GM12873 (cell line): ENCODE measurements at regions not wholly inside any gene's neighbourhood (a gene's known extent, or its start where the extent isn't known, plus 50 kb on each side); places are given as distances from the start of the nearest gene placed in this dataset.

Source experiments
- CTCF ChIP-seq: IDR thresholded peaks from 2 replicates; pipeline ENCODE4 v1.5.1; 2012; ENCODE audit warnings: low read depth, mild to moderate bottlenecking, moderate library complexity, low read length, control low read depth; ENCODE audit not compliant: insufficient read depth; ENCODE audit errors: missing control alignments

- TF ChIP-seq CTCF: no peak
These were observed 109.0 kb upstream of the AADAT start for GRCh38 chr4:170198747-170199146.

GRCh38 chr4:170193496-170193895 lies 103.7 kb upstream of the AADAT start:
- TF ChIP-seq CTCF: no peak

DNA sequence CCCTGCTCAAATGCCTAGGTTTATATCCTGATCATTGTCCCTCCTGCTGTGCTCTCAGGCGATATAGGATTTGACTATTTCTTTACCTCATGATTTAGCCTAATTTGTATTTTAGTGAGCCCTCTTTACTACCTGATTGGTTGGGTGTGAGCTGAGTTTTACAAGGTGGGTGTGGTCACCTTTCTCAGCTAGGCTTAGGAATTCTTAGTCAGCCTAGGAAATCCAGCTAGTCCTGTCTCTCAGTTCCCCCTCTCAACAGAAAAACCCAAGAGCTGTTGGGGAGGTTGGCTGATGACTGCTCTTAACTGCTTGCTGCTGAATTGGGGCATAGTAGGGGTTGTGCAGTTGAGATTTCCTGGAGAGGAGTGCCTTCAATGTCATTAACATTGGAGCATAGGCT lies 100.5 kb upstream of the AADAT start:
- no peak for TF ChIP-seq CTCF

GRCh38 chr4:170170861-170171260 lies 81.1 kb upstream of the AADAT start:
- TF ChIP-seq CTCF: no peak

GRCh38 chr4:170169699-170170098 lies 79.9 kb upstream of the AADAT start:
- TF ChIP-seq CTCF: no peak

DNA sequence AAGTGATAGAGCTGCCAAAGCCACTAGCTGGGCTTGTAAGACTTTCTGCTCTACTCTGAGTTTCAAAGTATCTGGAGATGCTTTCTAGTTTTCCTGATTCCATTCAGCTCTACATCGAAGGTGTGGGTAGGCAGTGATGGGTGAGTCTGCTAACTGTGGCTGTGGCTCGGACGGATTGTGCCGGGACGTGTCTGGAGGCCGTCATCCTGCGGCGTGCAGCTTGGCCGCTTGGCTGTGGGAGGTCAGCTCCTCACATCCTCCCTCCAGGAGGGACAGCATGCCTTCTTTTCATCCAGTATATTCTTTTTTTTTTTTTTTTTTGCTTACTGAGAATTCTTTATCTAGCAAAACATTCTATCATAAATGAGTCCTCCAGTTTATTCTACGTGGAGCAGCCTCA lies 77.9 kb upstream of the AADAT start:
- no peak for TF ChIP-seq CTCF

DNA sequence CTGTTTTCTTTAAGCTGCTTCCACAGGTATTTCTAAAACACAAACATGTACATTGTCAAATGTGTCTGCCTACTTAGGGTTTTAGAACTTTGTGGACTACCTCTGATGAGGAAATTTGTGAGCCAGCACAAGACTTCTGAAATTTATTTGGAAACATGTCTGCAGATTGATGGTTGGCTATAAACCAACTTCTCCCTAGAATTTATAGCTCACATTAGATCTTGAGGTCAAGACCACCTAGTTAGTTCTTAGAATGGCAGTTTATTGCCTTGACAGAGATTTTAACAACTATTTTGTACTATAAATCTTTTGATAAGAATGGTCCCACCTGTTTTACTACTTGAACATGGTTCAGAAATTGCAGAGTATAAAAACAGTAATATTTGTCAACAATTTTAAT lies 72.7 kb upstream of the AADAT start:
- no peak for TF ChIP-seq CTCF

- no peak for TF ChIP-seq CTCF
These were observed 67.9 kb upstream of the AADAT start for GRCh38 chr4:170157670-170158069.
